Activated T-cell treated with anti-CD3 and anti-CD28 coated beads, Interleukin-2, amount 50 U/mL, for 24 hours (primary cell): ENCODE measurements at regions not wholly inside any gene's neighbourhood (a gene's known extent, or its start where the extent isn't known, plus 50 kb on each side); places are given as distances from the start of the nearest gene placed in this dataset.

Experiments used
- DNase-seq: peaks from one replicate; pipeline ENCODE4 v3.0.0-alpha.2; 2020
- H3K27ac Mint-ChIP-seq: 2 replicates; pipeline ENCODE4 v1.8.0; 2020; ENCODE audit warnings: mild to moderate bottlenecking, mixed read lengths
- H3K27me3 Mint-ChIP-seq: 2 replicates; pipeline ENCODE4 v1.8.0; 2020; ENCODE audit warnings: mixed read lengths
- H3K36me3 Mint-ChIP-seq: 2 replicates; pipeline ENCODE4 v1.8.0; 2020; ENCODE audit warnings: low read depth, mixed read lengths
- H3K4me1 Mint-ChIP-seq: 2 replicates; pipeline ENCODE4 v1.8.0; 2020; ENCODE audit warnings: low read depth, mixed read lengths
- H3K4me3 Mint-ChIP-seq: 2 replicates; pipeline ENCODE4 v1.8.0; 2020; ENCODE audit warnings: mild to moderate bottlenecking, moderate library complexity, mixed read lengths
- H3K9me3 Mint-ChIP-seq: 2 replicates; pipeline ENCODE4 v1.8.0; 2020; ENCODE audit warnings: mixed read lengths

GRCh38 chr12:126668538-126668937, 1598.4 kb upstream of the TMEM132C start:
- H3K4me3 Mint-ChIP-seq = no peak overlapping the region
- H3K27ac Mint-ChIP-seq = no peak overlapping the region
- no peaks in the 10 kb centered on the region for H3K36me3 Mint-ChIP-seq
- no peak for DNase-seq
- H3K4me1 Mint-ChIP-seq = no peaks in the 10 kb centered on the region
- H3K9me3 Mint-ChIP-seq = peaks cover 4% of the 10 kb centered on the region
- no peaks in the 10 kb centered on the region for H3K27me3 Mint-ChIP-seq

DNA sequence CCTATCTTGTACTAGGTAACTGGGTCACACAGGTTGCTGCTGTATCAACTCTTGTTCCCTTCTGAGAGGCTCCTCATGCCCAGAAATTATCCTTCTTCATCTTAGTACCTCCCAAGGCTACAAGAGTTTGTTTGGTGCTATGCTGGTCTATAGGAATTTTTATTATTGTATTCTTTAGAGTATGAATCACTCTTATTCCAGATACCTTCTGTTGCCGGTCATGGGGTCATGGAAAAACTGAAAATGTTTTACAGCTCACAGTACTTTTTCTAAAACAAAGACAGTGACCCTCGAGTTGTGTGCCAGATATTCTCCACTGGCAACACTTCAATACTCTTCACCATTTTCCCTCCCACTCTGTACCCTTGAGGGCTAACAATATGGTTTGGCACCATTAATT, 1598.0 kb upstream of the TMEM132C start:
- H3K9me3 Mint-ChIP-seq = peaks cover 4% of the 10 kb centered on the region
- H3K27me3 Mint-ChIP-seq = no peaks in the 10 kb centered on the region
- H3K36me3 Mint-ChIP-seq = no peaks in the 10 kb centered on the region
- no peak overlapping the region for H3K4me3 Mint-ChIP-seq
- H3K27ac Mint-ChIP-seq = no peak overlapping the region
- DNase-seq = no peak
- no peaks in the 10 kb centered on the region for H3K4me1 Mint-ChIP-seq

DNA sequence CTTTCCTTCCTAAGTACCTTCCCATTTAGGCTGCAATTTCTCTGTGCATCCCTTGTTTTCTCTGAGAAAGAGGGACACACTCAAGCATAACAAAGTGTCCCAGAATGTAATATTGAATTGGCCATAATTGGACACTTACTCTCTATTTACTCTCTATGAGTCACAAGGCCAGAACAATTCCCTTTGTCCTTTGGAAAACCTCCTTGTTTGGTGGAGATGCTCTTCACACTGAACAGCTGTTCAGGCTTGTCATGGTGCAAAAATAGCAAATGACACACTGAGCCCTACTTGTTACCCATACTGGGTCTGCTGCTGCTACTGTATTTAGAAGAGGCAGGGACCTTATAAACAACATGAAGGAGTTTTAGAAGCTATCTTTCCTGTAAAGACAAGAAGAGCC, 1590.5 kb upstream of the TMEM132C start:
- no peak overlapping the region for H3K4me3 Mint-ChIP-seq
- no peak overlapping the region for H3K27ac Mint-ChIP-seq
- no peaks in the 10 kb centered on the region for H3K27me3 Mint-ChIP-seq
- H3K36me3 Mint-ChIP-seq = no peaks in the 10 kb centered on the region
- no peaks in the 10 kb centered on the region for H3K9me3 Mint-ChIP-seq
- no peaks in the 10 kb centered on the region for H3K4me1 Mint-ChIP-seq
- no peak for DNase-seq

GRCh38 chr12:126681676-126682075, 1585.3 kb upstream of the TMEM132C start:
- DNase-seq = no peak
- no peaks in the 10 kb centered on the region for H3K36me3 Mint-ChIP-seq
- H3K4me1 Mint-ChIP-seq = no peaks in the 10 kb centered on the region
- no peak overlapping the region for H3K4me3 Mint-ChIP-seq
- no peaks in the 10 kb centered on the region for H3K27me3 Mint-ChIP-seq
- no peak overlapping the region for H3K27ac Mint-ChIP-seq
- peaks cover 8% of the 10 kb centered on the region for H3K9me3 Mint-ChIP-seq

GRCh38 chr12:126684703-126685102, 1582.3 kb upstream of the TMEM132C start:
- H3K9me3 Mint-ChIP-seq = peaks cover 8% of the 10 kb centered on the region
- no peaks in the 10 kb centered on the region for H3K36me3 Mint-ChIP-seq
- no peaks in the 10 kb centered on the region for H3K27me3 Mint-ChIP-seq
- H3K4me3 Mint-ChIP-seq = no peak overlapping the region
- H3K4me1 Mint-ChIP-seq = no peaks in the 10 kb centered on the region
- DNase-seq = no peak
- no peak overlapping the region for H3K27ac Mint-ChIP-seq

DNA sequence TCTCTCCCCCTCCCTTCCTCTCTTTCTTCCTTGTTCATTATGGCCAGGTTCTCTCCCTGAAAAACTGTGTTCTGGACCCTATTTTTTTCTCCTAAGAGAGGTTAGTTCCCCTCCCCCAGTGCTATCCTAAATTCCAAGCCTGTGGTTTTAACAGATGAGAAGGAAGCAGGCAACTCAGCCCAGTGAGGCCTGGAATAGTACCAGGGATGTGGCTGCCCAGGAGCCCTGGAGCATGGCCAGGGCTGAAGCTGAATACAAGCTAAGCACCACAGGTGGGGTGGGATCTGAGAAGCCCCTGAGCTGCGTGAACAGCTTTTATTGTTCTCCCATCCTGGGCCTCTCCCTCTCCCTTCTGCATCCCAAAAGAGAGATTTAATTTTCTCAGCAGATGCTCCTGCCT, 1581.3 kb upstream of the TMEM132C start:
- DNase-seq = no peak
- no peak overlapping the region for H3K27ac Mint-ChIP-seq
- no peaks in the 10 kb centered on the region for H3K36me3 Mint-ChIP-seq
- H3K4me1 Mint-ChIP-seq = no peaks in the 10 kb centered on the region
- no peaks in the 10 kb centered on the region for H3K27me3 Mint-ChIP-seq
- H3K4me3 Mint-ChIP-seq = no peak overlapping the region
- H3K9me3 Mint-ChIP-seq = peaks cover 8% of the 10 kb centered on the region

DNA sequence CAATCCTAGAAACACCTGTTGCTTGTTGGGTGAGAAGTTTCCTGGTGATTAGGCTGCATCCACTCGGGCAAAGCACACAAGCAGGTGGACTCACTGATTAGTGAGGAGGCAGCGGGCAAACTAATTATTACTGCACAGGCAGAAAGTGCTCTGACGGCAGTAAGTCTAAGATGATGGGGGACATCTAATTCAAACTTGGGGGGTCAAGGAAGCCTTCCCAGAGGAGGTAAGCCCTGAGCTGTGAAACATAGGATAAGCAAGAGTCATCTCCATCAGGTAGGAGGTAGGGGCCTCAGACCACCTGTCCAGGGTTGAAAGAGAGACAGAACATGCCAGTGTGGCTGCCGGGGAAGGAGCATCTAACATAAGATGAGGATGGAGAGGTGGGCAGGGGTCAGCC, 1578.4 kb upstream of the TMEM132C start:
- no peak for DNase-seq
- peaks cover 8% of the 10 kb centered on the region for H3K9me3 Mint-ChIP-seq
- H3K4me1 Mint-ChIP-seq = no peaks in the 10 kb centered on the region
- H3K27ac Mint-ChIP-seq = no peak overlapping the region
- no peaks in the 10 kb centered on the region for H3K27me3 Mint-ChIP-seq
- H3K36me3 Mint-ChIP-seq = no peaks in the 10 kb centered on the region
- H3K4me3 Mint-ChIP-seq = no peak overlapping the region

DNA sequence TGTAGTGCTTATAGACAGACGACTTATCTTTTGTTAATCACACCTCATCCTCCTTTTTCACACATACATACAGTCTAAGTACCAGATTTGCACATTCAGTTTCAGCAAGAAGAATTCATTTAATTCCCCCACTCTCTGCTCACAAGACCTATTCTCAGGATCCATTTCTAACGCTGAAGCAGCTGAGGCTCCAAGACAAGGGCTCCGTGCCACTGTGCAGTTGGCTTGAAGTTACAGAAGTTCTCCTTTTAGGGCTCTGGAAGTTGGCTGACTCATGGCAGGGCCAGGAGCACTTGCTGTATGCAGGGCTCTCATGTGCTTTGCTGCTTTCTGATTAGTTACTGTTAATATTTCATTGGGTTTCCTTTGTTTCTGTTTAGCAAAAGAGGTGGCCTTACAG, 1566.9 kb upstream of the TMEM132C start:
- Mint-ChIP-seq H3K9me3 (peaks cover 2% of the 10 kb centered on the region), H3K27me3 (no peaks in the 10 kb centered on the region), H3K27ac (no peak overlapping the region), H3K4me3 (no peak overlapping the region), H3K4me1 (no peaks in the 10 kb centered on the region), H3K36me3 (no peaks in the 10 kb centered on the region)
- DNase-seq = no peak

- Mint-ChIP-seq H3K27me3 (no peaks in the 10 kb centered on the region), H3K4me3 (no peak overlapping the region), H3K9me3 (peaks cover 2% of the 10 kb centered on the region), H3K36me3 (no peaks in the 10 kb centered on the region), H3K27ac (no peak overlapping the region), H3K4me1 (peaks cover 9% of the 10 kb centered on the region)
- DNase-seq = no peak
Observed at GRCh38 chr12:126704609-126705008, 1562.4 kb upstream of the TMEM132C start.

DNA sequence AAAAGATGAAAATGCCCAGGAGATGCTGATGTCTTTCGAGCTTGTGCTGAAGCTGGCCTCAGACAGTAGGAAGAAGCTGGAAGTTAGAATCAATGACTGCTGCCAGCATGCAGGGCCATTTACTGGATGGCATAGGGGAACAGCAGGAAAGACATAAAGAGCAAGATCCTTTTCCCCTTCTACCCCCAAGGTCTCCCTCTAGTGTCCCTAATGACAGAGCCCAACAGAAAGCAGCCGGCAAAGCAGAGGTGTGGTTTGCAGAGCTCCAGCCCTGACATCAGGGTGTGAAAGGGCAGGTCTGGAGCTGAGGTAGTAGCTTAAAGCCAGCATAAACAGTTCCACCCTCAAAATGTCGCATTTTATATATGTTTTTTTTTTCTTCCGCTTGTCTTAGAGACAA, 1560.7 kb upstream of the TMEM132C start:
- H3K27me3 Mint-ChIP-seq = no peaks in the 10 kb centered on the region
- H3K9me3 Mint-ChIP-seq = no peaks in the 10 kb centered on the region
- H3K36me3 Mint-ChIP-seq = no peaks in the 10 kb centered on the region
- no peak overlapping the region for H3K27ac Mint-ChIP-seq
- no peak overlapping the region for H3K4me3 Mint-ChIP-seq
- H3K4me1 Mint-ChIP-seq = peaks cover 9% of the 10 kb centered on the region
- DNase-seq = no peak

DNA sequence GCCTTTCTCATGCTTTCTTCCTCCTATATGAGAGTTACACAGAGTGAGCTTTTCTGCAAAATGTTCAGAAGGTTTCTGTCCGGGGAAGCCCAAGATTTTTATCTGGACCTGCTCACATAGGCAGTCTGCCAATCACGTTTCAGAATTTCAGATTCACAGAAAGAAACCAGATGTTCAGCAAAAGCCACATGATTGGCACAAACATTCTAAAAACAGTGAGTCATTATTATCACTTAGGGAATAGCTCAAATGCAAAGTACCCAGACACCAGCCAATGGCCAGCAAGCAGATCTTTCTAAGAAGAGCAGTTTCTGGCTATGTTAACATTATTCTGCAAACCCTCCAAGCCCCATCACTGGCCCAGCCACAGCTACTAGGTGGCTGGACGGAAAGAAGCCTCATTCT, 1558.5 kb upstream of the TMEM132C start:
- no peak for DNase-seq
- H3K4me3 Mint-ChIP-seq = no peak overlapping the region
- peaks cover 2% of the 10 kb centered on the region for H3K9me3 Mint-ChIP-seq
- H3K27me3 Mint-ChIP-seq = no peaks in the 10 kb centered on the region
- H3K4me1 Mint-ChIP-seq = peaks cover 9% of the 10 kb centered on the region
- no peak overlapping the region for H3K27ac Mint-ChIP-seq
- no peaks in the 10 kb centered on the region for H3K36me3 Mint-ChIP-seq

DNA sequence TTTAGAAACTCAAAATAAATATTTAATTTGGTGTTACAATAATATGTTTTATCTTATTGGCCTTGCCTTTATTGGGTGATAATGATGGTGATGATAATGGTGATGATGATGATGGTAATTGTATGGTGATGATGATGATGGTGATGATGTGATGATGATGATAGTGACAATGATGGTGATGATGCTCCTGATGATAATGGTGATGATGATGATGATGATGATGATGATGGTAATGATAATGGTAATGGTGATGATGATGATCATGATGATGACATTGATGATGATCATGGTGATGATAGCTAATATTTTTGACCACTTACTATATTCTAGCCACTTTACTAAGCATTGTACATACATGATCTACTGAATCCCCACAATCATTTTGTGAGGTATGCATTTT, 1548.6 kb upstream of the TMEM132C start:
- H3K27me3 Mint-ChIP-seq = peaks cover under 1% of the 10 kb centered on the region

DNA sequence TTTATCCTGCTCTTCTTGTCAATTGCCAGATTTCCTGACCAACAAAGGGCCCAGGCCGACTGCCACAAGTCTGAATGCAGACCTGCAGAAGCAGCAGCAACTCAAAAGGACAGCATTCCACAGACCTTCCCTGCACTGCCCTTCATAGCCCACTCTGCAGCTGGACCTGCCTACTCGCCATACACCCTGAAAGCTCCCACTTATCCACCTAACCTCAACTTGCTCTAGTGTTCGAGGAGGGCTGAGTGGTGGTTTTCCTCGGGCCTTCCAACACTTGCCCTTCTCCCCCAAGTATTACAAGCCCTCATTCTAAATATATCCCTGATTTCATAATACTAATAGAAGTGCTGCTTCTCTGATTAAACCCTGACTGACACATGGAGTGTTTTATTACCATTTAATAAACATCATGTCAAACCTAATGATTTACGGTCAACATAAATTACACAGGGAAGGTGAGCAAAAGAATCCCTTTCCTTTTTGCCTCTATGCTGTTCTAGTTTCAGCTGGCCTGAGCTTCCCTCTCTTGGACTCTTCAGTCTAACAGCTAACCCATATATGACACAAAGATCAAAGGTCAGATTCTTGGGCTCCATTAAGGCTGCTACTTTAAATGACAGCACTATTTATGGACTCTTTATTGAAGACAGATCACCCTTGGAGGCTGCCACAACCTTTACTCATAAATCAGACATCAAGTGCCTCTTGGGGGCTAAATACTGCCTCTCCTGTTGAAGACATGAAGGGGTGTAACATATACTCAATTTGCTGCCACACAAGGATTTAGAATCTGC, 1546.9 kb upstream of the TMEM132C start:
- DNase-seq = no peak
- Mint-ChIP-seq H3K9me3 (peaks cover 20% of the 10 kb centered on the region), H3K36me3 (no peaks in the 10 kb centered on the region), H3K4me1 (no peaks in the 10 kb centered on the region), H3K4me3 (no peak overlapping the region), H3K27ac (no peak overlapping the region), H3K27me3 (peaks cover 16% of the 10 kb centered on the region)

More for the DNA sequence above, 1548.6 kb upstream of the TMEM132C start:
- H3K4me1 Mint-ChIP-seq = no peaks in the 10 kb centered on the region
- H3K27ac Mint-ChIP-seq = no peak overlapping the region
- H3K9me3 Mint-ChIP-seq = peaks cover 18% of the 10 kb centered on the region
- no peaks in the 10 kb centered on the region for H3K36me3 Mint-ChIP-seq
- H3K4me3 Mint-ChIP-seq = no peak overlapping the region
- no peak for DNase-seq

DNA sequence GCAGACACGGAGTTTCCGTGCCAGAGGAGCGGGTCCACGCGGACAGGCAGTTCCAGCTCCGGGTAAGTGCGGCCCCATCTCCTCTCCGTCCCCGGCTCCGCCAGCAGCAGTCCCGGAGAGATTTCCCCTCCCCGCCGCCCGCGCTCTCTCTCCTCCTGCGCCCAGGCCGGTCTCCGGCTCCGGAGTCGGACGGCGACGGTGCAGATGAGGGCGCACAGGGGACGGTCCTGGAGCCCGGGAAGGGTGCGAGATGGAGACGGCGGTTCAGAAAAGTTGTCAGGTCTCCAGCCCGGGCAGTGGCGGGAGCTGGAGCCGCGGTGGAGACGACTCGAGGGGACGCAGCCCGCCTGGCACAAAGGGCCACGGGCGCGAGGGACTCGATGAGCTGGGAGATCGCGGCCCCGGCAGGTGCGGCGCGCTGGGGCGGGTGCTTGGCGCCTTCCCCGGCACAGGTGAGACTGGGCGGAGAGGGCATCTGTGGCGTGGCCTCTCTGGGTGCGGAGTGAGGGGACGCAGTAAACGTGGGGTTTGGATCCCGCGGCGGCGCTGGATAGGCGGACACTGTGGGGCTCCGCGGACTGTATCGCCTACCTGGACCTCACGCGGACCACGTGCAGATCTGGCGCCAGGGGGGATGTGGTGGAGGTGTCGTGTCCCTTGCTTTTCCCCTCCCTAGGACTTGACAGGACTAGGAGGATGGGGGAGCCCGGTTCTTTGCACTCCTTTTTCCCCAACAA, 1540.3 kb upstream of the TMEM132C start:
- no peaks in the 10 kb centered on the region for H3K4me1 Mint-ChIP-seq
- H3K27me3 Mint-ChIP-seq = peaks cover 48% of the 10 kb centered on the region
- H3K27ac Mint-ChIP-seq = no peak overlapping the region
- no peak overlapping the region for H3K4me3 Mint-ChIP-seq
- H3K36me3 Mint-ChIP-seq = peaks cover 1% of the 10 kb centered on the region
- peaks cover 4% of the 10 kb centered on the region for H3K9me3 Mint-ChIP-seq
- DNase-seq = no peak
